HG03045 (cell line): ENCODE measurements at regions not wholly inside any gene's neighbourhood (a gene's known extent, or its start where the extent isn't known, plus 50 kb on each side); places are given as distances from the start of the nearest gene placed in this dataset.
A peak's percentile ranks its signal among the peaks of the same experiment; 100 is the strongest.
"Not testable (repeated sequence)": the region's sequence is repeated elsewhere in the genome, so short reads cannot be mapped to it uniquely, and the experiment has no call there.

Source experiments
- ATAC-seq: cut with Tn5 transposase; IDR thresholded peaks from one replicate; pipeline ENCODE4 v1.9.1; 2021; ENCODE audit warnings: mild to moderate bottlenecking, moderate library complexity; ENCODE audit not compliant: unreplicated experiment

DNA sequence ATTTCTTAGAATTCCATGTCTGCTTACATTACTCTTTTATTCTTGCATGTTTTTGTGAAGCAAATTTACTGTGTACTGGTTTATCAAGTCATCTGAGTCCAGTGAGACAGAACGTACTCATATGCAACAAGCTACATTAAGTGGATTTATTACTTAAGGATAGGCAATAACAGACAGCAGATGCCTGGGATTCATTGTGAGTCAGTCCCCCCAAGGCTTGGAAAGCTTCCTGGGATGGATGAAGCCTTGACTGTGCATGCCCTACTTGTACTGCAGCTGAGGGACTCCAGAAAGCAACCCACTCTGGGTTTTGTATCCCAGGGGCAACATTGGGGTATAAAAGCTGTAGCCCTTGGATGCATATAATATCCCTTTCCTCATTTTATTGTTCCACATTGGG lies 113.4 kb upstream of the RAB18 start:
- ATAC-seq = no peak

DNA sequence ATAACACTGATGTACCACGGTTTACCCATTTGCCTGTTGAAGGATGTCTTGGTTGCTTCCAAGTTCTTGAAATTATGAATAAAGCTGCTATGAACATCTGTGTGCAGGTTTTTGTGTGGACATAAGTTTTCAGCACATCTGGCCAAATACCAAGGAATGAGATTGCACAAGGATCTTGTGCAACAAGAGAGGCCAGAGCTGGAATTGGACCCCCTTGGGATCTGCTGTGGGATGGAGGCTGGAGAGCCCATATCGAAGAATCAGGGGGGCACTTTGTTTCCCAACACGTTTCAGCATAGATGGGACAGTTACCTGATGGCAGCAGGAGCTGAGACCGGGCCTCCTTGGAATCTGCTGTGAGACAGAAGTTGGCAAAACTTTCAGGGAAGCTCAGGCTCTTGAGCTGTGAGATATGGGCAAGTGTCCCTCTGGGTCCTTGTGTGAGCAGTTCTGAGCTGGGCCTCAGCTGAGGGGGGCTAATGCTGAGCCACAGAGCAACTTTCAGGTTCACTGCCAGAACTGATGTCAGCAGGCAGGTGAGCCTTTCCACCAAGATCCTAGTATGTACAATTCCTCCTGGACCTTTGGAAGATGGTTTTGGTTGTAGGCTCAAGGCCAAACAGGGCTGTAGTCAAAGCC lies 115.2 kb upstream of the RAB18 start:
- ATAC-seq = no peak

DNA sequence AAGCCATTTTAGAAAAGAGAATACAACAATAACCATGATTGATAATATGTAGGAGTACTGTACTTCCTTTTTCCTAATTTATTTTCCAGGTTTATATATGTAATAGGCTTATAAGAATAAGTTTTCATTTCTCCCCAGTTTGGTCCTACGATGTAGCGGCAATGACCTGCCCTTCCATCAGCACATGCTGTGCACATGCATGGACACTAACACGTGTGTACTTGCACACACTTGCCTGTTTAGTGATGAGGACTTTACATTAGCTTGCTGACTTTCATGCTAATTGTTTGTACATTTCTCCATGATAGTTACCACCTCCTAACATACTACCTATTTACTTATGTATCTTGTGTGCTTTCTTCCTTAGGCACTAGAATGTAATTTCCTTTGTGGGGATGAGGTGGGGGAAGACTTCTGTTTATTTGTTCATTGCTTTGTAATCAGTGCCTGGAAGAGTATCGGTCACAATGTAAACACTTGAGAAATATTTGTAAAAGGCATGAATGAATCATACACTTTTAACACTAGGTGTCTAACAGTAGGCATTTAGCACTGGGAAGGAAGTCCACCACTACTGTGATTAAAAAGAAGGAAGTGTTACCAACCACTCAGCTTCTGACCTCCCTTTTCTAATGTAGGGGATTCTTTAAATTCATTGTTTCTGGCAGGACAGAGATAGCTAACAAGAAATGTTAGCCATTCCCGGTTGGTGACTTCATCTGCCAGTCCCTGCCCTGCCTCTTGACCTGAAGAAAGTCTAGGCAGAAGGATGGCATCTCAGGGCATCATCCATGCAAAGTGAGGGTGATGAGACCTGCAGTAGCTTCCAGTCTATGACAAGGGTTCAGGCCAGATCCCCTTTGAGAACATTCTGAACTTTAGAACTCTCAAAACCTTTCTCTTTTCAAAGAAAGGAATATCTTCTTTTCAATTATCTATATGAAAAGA lies 120.2 kb upstream of the RAB18 start:
- no peak for ATAC-seq

DNA sequence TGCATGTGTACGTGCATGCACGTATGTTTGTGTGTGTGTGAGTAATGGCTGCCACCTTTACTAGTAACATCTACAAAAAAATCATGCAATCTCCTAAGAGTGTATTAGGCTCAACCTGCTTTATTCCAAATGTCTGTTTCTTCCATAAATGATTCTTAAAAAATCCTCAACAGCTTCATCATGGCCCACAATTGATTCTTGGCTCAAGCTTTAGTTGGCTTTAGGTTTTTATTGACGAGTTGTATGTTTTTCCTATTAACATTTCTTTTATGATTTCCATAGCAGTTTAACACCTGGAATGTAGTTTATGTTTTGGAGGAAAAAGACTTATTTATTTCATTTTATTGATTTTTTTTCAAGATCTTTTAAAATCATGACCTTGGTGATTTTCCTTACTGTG lies 121.9 kb upstream of the RAB18 start:
- ATAC-seq = no peak

DNA sequence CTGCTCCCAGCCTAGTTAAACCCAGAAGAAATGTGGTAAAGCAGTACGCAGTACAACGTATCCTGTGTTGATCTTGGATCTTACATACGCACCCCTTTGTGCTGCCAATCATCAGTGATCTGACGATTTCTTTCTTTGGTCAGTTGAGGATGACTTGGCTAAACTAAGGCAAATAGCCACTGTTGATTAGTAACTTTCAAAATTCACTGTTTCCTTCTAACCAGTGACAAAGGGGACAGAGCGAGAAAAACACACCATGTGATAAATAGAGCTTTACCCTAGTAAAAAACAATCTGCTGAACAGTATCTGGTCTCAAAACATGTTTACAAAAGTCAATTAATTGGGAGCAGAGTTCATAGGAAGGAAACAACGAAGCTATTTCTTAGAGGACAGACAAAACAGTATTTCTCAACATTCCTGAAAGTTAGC lies 123.2 kb upstream of the RAB18 start:
- ATAC-seq = no peak

DNA sequence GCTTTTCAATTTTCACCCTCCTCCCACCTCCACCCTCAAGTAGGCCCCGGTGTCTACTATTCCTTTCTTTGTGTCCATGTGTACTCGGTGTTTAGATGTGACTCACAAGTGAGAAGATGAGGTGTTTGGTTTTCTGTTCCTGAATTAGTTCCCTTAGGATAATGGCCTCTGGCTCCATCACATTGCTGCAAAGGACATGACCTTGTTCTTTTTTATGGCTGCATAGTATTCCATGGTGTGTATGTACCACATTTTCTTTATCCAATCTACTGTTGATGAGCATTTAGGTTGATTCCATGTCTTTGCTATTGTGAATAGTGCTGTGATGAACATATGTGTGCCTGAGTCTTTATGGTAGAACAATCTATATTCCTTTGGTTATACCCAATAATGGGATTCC lies 125.1 kb upstream of the RAB18 start:
- not testable (repeated sequence) for ATAC-seq

DNA sequence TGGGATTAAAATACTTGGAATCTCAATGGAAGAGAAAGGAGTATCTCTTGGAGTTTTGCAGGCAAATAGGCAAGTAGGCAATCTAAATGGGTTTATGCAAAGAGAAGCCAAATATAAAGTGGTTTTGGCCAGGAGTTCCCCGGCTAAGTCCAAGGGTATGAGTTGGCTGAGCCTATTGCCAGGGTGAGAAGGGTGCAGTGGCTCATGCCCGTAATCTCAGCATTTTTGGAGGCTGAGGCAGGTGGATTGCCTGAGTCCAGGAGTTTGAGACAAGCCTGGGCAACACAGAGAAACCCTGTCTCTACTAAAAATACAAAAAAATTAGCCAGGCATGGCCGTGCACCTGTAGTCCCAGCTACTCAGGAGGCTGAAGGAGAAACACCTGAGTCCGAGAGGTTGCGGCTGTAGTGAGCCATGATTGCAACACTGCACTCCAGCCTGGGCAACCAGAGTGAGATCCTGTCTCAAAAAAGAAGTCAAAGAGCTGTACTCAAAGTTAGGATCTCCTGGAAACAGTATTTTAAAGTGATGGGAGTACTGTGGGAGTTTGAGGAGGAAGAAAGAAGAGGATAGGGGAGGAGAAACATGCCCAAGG lies 130.4 kb upstream of the RAB18 start:
- ATAC-seq = no peak

DNA sequence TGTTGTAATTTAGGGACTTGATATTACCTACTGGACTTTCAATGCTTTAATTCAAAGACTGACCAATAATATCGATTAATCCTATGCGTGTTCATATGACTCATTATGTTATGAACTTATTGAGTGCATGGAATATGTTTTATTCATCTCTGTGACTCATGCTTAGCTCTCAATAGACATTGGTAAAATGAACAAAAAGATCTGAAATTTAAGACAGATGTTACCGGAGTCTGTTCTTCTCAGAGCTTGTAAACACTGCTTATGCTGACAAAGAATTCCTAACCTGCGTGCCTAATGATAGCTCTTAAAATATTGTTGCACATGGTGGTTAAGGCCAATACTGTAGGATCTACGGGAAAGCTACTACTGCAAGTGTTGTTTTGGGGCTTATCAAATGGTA lies 131.5 kb upstream of the ACBD5 start:
- no peak for ATAC-seq

DNA sequence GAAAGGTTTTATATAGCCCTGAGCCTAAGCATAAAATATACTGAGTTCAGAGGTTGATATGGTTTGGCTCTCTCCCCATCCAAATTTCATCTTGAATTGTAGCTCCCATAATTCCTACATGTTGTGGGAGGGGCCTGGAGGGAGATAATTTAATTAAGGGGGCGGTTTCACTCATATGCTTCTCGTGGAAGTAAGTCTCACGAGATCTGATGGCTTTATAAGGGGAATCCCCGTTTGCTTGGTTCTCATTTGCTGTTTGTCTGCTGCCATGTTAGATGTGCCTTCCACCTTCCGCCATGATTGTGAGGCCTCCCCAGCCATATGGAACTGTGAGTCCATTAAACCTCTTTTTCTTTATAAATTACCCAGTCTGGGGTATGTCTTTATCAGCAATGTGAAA lies 130.8 kb upstream of the ACBD5 start:
- ATAC-seq = not testable (repeated sequence)

DNA sequence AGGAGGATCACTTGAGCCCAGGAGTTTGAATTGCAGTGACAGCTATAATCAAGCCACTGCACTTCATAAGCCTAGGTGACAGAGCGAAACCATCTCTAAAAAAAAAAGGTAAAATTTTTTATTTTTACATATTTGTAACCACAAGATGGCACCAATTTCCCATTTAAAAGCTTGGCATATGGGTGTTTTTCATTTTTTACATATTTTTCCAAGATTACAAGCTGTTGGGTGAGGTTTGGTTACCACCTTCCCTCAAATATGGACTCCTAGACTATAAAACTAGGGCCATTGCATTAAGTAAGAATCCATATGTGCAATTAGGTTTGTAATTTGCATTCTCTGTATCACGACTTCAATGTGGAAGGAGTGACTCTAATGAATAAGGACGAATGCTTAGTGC lies 129.3 kb upstream of the ACBD5 start:
- ATAC-seq = no peak

DNA sequence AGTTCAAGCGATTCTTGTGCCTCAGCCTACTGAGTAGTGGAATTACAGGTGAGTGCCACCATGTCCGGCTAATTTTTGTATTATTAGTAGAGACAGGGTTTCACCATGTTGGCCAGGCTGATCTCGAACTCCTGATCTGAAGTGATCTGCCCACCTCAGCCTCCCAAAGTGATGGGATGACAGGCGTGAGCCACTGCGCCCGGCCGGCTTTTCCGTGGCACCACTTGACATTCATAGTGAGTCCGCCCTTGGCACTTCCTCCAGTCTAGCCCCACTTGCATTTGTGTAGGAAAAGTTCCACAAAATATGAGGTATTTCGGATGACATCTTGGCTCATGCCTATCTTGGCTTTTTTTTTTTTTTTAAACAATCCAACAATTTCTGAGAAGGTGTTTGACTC lies 128.1 kb upstream of the ACBD5 start:
- no peak for ATAC-seq

DNA sequence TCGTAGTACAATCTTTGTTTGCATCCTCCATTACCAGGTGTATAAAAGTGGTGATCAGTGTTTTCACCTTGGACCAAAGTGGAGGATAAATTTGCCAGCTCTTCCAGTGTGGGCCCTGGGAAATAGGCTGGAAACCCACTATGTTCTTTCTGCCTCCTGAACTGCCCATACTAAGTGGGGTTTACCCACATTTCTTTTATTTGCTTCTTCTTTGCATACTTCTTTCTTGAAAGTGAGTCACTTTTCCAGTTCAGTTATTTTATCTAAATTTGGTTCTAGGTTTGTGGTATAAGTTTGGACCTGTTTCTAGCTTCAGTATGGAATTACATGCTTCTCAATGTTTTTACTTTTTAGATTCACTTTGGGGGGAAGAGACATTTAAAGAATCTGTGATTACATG lies 126.2 kb upstream of the ACBD5 start:
- ATAC-seq = no peak

DNA sequence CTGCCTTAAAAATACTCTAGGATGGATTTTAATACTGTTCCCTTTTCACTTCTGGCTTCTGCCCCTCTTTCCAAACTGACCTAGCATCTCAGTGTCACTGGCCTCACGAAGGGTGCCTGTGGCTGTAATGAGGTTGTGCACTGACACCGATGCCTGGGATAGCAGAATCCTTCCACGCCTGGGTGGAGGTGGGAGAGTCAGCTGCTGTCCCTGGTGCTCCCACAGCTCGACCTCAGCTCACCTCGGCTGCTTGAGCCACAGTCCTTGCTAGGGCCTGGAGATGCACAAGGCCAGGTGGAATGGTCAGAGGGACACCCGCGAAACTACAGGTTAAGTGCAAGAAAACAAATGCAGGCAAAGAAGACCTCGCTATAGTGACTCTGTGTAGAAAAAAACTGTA lies 123.4 kb upstream of the ACBD5 start:
- ATAC-seq = no peak

DNA sequence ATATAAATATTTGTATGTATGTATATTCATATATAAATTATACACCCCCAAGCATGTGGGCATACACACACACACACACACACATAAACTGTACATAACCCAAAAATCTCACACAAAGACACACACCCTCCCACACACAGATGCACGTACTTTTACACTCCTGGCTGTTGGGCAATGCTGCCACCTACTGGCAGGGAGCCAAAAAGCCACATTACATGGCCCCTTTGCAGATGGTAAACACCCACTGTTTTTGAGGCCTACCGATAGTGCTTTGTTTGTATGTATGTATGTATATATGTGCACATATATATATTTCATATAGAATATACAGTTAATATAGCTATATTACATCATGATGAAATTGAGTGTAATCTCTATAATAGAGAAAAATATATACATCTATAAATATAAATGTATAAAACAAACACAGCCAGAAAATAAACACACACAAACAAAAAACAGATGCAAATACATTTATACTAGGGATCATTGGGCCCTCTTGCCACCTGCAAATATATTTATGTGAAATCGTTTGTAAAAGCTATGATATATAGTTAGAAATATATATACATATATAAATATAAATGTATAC lies 120.1 kb upstream of the ACBD5 start:
- ATAC-seq = peak; percentile 92

DNA sequence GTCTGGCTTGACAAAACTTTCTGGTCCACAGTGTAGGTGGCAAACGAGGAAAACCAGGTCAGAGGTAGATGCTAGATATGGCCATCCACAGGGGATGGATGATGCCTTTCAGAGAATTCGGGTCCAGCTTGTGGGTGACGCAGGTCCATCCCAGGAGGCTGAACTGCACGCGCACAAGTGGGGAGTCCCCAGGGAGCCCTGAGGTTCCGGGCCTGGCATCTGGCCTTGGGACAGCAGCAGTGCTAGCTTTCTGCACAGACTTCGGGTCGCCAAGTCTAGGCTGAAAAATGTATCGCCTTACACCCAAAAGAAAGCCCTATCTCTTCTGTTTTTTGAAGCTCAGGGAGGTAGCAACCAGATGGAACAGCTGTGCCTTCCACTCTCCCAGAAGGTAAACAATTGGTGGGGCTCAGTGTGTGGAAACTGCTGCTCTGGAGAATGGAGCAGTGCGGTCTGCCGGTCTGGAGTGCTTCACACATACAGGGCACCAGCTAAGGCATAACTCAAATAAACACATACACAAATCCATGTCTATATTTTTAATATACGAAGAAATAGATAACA lies 119.3 kb upstream of the ACBD5 start:
- ATAC-seq = no peak

DNA sequence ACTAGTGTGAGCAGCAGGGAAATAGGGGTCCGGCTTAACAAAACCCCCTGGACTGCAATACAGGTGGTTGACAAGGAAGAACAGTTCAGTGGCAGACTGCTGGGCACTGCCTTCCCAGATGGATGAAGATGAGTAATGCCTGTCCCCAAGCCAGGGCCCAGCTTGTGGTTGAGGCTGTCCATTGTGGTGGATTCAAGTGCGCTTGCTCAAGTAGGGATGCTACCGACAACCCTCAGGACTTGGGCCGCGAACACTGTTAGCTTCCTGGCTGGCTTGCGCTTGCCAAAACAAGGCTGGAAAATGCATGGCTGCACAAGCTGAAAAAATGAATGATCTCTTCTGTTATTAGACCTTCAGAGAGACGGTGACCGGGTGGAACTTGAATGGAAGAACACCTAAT lies 116.1 kb upstream of the ACBD5 start:
- ATAC-seq = no peak

DNA sequence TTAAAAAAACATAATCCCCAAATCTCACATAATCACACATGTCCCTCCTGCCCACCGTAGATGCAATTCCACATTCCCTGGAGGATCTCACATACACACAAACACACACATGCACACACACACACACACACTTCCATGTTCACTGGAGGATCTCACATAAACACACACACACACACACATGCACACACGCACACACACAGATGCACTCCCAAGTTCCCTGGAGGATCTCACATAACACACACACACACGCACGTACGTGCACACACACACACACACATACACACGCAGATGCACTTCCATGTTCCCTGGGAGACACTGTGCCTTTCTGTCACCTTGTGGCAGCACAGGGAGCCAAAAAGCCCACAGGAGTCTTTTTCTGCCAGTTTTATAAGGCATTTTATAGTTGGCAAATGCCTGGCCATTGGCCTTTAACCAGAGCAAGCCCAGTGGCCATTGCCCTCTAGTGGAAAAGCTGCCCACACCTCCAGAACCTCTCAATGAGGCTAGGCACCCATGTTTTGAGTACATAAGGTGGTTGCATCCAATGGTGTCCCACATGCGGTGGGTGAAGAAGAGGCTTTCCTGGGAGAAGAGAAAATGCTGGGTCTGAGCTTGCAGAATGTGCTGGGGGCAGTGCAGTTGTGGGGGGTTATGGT lies 115.4 kb upstream of the ACBD5 start:
- no peak for ATAC-seq

DNA sequence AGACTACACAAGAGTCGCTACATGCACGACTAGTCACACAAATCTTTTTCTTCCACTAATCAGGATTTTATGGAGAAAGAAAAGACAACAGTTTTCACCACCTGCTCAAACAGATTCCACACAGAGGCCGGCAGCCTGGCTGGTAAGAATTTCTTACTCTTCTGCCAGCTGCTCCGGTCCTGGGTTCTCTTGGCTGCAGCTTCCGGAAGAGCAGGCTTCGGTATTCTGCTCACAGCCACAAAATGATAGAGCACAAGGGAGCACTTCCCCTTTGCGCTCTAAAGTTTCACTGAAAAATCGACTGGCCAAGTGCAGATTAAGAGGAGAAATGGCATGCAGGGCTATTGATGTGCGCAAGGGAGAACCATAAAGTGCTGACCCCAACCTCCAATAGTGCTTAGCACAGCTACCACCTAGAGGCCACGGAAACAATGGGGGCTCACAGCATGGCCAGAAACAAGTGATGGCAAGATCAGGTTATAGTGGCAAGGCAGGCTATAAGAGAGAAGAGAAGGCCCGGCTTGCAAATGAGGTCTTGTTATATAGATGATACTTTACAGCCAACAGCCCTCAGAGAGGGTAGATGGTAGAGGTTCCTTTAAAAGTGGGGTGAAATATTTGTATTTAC lies 114.2 kb upstream of the ACBD5 start:
- ATAC-seq = peak; percentile 95

DNA sequence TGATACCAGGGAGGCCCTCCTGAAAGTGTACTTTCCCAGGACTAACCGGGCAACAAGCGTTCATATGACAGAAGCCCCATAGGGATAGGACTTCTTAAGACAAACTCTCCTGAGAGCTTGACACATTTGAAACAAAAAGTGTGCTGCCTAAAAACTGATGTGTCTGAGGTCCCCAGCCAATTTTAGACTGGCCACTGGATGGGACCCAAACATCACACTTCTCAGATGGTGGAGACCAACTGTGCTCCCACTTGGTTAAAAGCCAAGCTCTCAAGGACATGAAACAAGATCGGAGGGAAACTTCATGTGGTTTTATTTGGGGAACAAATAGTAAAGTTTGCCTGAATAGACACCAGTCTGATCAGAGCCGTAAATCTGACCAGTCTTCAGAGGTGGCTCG lies 113.5 kb upstream of the ACBD5 start:
- peak; percentile 18 for ATAC-seq

DNA sequence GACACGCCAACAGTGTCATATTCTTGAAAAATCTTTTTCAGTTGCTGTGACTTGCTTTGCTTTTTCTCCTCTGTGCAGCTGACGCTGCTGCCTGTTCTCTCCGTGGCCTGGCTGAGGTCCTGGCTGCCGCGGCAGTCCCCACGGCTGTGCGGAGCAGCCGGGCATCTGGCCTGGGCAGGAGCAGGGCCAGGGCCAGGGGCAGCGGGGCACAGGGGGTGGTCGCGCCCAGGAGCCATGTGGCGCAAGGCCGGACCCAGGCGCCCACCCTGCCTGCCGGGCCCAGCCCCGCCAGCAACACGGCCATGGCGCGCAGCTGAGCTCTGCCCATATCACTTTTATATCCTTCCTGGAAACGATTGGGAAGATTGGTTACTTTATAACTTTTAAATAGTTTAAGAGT lies 109.4 kb upstream of the ACBD5 start:
- no peak for ATAC-seq
